ENCODE measurements at regions not wholly inside any gene's neighbourhood (a gene's known extent, or its start where the extent isn't known, plus 50 kb on each side); places are given as distances from the start of the nearest gene placed in this dataset.

DNA sequence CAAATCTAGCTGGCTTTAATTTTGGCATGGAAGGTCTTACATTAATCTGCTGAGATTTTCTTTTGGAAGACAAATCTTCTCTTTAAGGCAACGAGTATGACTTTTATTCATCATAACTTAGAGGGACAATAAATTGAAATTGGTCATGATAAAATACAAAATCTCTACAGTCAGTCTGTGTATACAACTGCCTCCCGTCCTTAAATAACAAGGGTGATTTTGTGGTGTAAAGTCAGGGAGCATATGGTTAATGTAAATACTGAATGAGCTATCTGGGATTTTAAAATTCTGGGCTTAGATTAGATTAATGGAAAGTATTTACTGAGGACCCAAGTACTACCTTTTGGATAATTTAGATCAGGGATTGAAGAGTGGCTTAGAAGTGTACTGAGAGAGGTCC is 328.4 kb upstream of the HAND2 start:
- DNase-seq (ENCODE audit: low spot score in 2 of 2) = no peak
- TF ChIP-seq POLR2A (IDR thresholded peaks at IDR 0.05) (no peak), CTCF (IDR thresholded peaks at IDR 0.05) (no peak), POLR2AphosphoS5 (IDR thresholded peaks at IDR 0.05) (no peak), EP300 (IDR thresholded peaks at IDR 0.05) (no peak)
- no peaks in the 10 kb centered on the region for H3K36me3 ChIP-seq
- H3K9me3 ChIP-seq = no peaks in the 10 kb centered on the region
- no peak overlapping the region for H3K4me3 ChIP-seq
- WGBS = 74% methylated on average over 2 of the region's 2 CpGs
- H3K27me3 ChIP-seq = no peaks in the 10 kb centered on the region
- H3K4me1 ChIP-seq = no peaks in the 10 kb centered on the region
- H3K27ac ChIP-seq = no peak overlapping the region

DNA sequence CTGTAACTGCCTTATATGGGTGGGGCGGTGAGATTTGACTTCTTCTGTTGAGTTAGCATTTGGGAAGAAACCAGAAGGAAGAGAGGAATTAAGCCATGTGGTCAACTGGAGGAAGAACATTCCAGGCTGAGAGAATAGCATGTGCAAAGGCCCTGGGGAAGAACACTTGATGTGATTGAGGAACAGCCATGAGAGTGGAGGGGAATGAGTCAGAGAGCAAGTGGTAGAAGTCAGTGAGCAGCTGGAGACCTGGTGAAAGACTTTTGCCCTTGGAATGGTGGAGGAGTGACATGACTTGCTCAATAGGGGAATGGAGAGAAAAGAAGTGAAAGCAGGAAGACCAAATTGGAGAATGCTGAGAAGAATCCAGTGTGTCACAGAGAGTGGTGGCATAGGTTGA is 327.8 kb upstream of the HAND2 start:
- Histone ChIP-seq H3K27ac (no peak overlapping the region), H3K4me3 (no peak overlapping the region), H3K36me3 (no peaks in the 10 kb centered on the region), H3K4me1 (no peaks in the 10 kb centered on the region), H3K9me3 (no peaks in the 10 kb centered on the region), H3K27me3 (no peaks in the 10 kb centered on the region)
- TF ChIP-seq POLR2A (IDR thresholded peaks at IDR 0.05) (no peak), CTCF (IDR thresholded peaks at IDR 0.05) (no peak), POLR2AphosphoS5 (IDR thresholded peaks at IDR 0.05) (no peak), EP300 (IDR thresholded peaks at IDR 0.05) (no peak)
- WGBS = 92% methylated on average over 1 of the region's 1 CpG
- no peak for DNase-seq (ENCODE audit: low spot score in 2 of 2)

GRCh38 chr4:173855015-173855414 is 325.0 kb upstream of the HAND2 start:
- no peaks in the 10 kb centered on the region for H3K36me3 ChIP-seq
- no peak overlapping the region for H3K27ac ChIP-seq
- TF ChIP-seq POLR2AphosphoS5 (IDR thresholded peaks at IDR 0.05) (no peak), POLR2A (IDR thresholded peaks at IDR 0.05) (no peak), EP300 (IDR thresholded peaks at IDR 0.05) (no peak), CTCF (IDR thresholded peaks at IDR 0.05) (no peak)
- no peaks in the 10 kb centered on the region for H3K9me3 ChIP-seq
- 94% methylated on average over 2 of the region's 2 CpGs for WGBS
- DNase-seq (ENCODE audit: low spot score in 2 of 2) = no peak
- H3K4me3 ChIP-seq = no peak overlapping the region
- no peaks in the 10 kb centered on the region for H3K27me3 ChIP-seq
- no peaks in the 10 kb centered on the region for H3K4me1 ChIP-seq

- Histone ChIP-seq H3K4me1 (no peaks in the 10 kb centered on the region), H3K27me3 (no peaks in the 10 kb centered on the region), H3K9me3 (no peaks in the 10 kb centered on the region), H3K27ac (no peak overlapping the region), H3K4me3 (no peak overlapping the region), H3K36me3 (no peaks in the 10 kb centered on the region)
- 89% methylated on average over 6 of the region's 6 CpGs for WGBS
- DNase-seq (ENCODE audit: low spot score in 2 of 2) = no peak
- TF ChIP-seq EP300 (IDR thresholded peaks at IDR 0.05) = no peak
- no peak for TF ChIP-seq CTCF (IDR thresholded peaks at IDR 0.05)
- TF ChIP-seq POLR2AphosphoS5 (IDR thresholded peaks at IDR 0.05) = no peak
- no peak for TF ChIP-seq POLR2A (IDR thresholded peaks at IDR 0.05)
Measured at GRCh38 chr4:173852775-173853174, 322.7 kb upstream of the HAND2 start.

DNA sequence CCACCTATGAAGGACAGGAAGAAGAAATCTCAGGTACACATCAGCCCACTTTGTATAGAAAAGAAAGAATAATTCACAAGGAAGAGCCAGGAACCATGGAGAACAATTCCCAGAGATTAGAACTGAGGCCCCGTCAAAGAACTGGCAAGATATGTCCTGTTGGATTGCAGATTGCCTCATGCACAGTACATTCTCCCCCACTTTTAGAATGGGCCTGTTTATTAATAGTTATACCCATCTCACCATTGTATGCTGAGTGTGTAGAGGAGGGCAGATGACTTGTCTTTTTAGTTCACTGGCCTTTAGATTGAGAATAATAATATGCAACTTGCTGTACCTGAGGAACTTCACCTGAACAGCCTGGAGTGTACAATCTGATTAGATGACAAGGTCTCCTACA is 315.6 kb upstream of the HAND2 start:
- TF ChIP-seq POLR2A (IDR thresholded peaks at IDR 0.05) (no peak), POLR2AphosphoS5 (IDR thresholded peaks at IDR 0.05) (no peak)
- DNase-seq (ENCODE audit: low spot score in 2 of 2) = no peak
- Histone ChIP-seq H3K9me3 (peaks cover 4% of the 10 kb centered on the region), H3K4me1 (no peaks in the 10 kb centered on the region), H3K36me3 (no peaks in the 10 kb centered on the region), H3K4me3 (no peak overlapping the region), H3K27ac (no peak overlapping the region), H3K27me3 (no peaks in the 10 kb centered on the region)
- WGBS = 74% methylated on average over 1 of the region's 1 CpG

DNA sequence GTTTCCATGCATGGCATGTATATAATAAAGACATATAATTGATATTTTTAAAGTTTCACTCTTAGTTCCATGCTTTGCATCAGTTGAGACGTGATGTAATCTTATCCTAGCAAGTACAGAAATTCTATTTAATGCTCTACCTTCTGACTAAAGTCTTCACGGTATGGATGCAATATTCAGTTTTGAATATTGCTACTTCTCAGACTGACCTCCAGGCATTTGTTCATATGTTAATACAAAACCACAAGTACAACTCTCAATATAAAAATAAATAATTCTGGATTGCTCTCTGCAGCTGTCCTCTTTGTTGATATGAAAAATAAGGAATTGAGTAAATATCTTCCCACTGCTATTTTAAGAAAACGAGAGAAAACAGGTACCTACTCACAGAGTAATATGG is 309.8 kb upstream of the HAND2 start:
- Histone ChIP-seq H3K9me3 (peaks cover 4% of the 10 kb centered on the region), H3K27ac (no peak overlapping the region), H3K27me3 (no peaks in the 10 kb centered on the region), H3K4me1 (no peaks in the 10 kb centered on the region), H3K4me3 (no peak overlapping the region), H3K36me3 (no peaks in the 10 kb centered on the region)
- 84% methylated on average over 3 of the region's 3 CpGs for WGBS
- no peak for TF ChIP-seq POLR2A (IDR thresholded peaks at IDR 0.05)
- TF ChIP-seq EP300 (IDR thresholded peaks at IDR 0.05) = no peak
- no peak for TF ChIP-seq POLR2AphosphoS5 (IDR thresholded peaks at IDR 0.05)
- TF ChIP-seq CTCF (IDR thresholded peaks at IDR 0.05) = no peak
- DNase-seq (ENCODE audit: low spot score in 2 of 2) = no peak
